Ascending aorta (tissue), 2 donors: ENCODE measurements at regions not wholly inside any gene's neighbourhood (a gene's known extent, or its start where the extent isn't known, plus 50 kb on each side); places are given as distances from the start of the nearest gene placed in this dataset.

Experiments
- DNase-seq, 2 donors: peaks; one replicate each; pipeline ENCODE4 v3.0.0-alpha.2; 2019; ENCODE audit warnings: low spot score in 2 of 2
- H3K27ac ChIP-seq, 2 donors: fragments of 200-600 bp; sonication (generic); one replicate each; pipeline ENCODE4 v1.5.1; 2016 to 2017; ENCODE audit warnings: mild to moderate bottlenecking in 1 of 2
- H3K27me3 ChIP-seq: fragments of 200-600 bp; sonication (generic); one replicate; pipeline ENCODE4 v1.5.1; 2017
- H3K36me3 ChIP-seq, 2 donors: fragments of 200-600 bp; sonication (generic); one replicate each; pipeline ENCODE4 v1.5.1; 2016
- H3K4me1 ChIP-seq, 2 donors: fragments of 200-600 bp; sonication (generic); one replicate each; pipeline ENCODE4 v1.5.1; 2016 to 2017; ENCODE audit warnings: mild to moderate bottlenecking in 1 of 2
- H3K4me3 ChIP-seq, 2 donors: fragments of 200-600 bp; sonication (generic); one replicate each; pipeline ENCODE4 v1.5.1; 2016 to 2017; ENCODE audit warnings: mild to moderate bottlenecking in 1 of 2
- H3K9me3 ChIP-seq, 2 donors: fragments of 200-600 bp; sonication (generic); one replicate each; pipeline ENCODE4 v1.5.1; 2016
- CTCF ChIP-seq, 3 experiments: fragments of 200-600 bp in 2 of 3; fragments of 450-650 bp in 1 of 3; sonication (generic) in 2 of 3; IDR thresholded peaks; one replicate each; pipeline ENCODE4 v1.5.1; 2016 to 2019; ENCODE audit warnings: antibody characterized with exemption in 3 of 3, mild to moderate bottlenecking in 1 of 3, moderate library complexity in 1 of 3
- intact Hi-C: fragments of 100-400 bp; cut with DNase I; formaldehyde crosslinking; loops from one replicate; pipeline ENCODE4 v1.15.1; 2023

DNA sequence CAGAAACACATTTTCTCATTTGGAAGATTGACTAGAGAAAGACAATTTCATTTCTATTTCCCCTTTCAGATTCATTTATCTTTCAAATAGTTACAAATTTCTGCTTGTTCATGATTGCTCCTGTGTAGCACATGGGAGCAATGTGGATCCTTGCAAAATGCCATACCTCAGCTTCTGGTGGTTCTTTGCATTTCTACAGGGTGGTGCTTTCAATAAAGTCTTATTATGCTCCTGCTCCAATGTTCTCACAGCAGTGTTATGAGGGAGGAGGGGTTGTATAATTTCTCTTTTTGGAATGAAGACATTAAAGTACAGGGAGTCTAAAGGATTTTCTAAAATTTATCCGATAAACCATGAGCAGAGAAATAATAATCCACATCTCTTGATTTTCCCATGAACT is 280.1 kb upstream of the ATP10A start:
- TF ChIP-seq CTCF (IDR thresholded peaks at IDR 0.05): no peak
- no peaks in the 10 kb centered on the region for H3K27me3 ChIP-seq
- H3K36me3 ChIP-seq: no peaks in the 10 kb centered on the region
- H3K4me1 ChIP-seq: no peaks in the 10 kb centered on the region
- no peaks in the 10 kb centered on the region for H3K9me3 ChIP-seq
- H3K4me3 ChIP-seq: no peak overlapping the region
- no peak for DNase-seq
- intact Hi-C loops: no loop called here
- H3K27ac ChIP-seq: no peak overlapping the region

- Histone ChIP-seq H3K4me1 (no peaks in the 10 kb centered on the region), H3K27me3 (no peaks in the 10 kb centered on the region), H3K27ac (no peak overlapping the region), H3K9me3 (no peaks in the 10 kb centered on the region), H3K36me3 (no peaks in the 10 kb centered on the region), H3K4me3 (no peak overlapping the region)
- TF ChIP-seq CTCF (IDR thresholded peaks at IDR 0.05): no peak
- no peak for DNase-seq
- intact Hi-C loops: no loop called here
These were observed 271.7 kb upstream of the ATP10A start for GRCh38 chr15:26134812-26135211.

- TF ChIP-seq CTCF (IDR thresholded peaks at IDR 0.05): no peak
- Histone ChIP-seq H3K9me3 (no peaks in the 10 kb centered on the region), H3K4me3 (no peak overlapping the region), H3K36me3 (no peaks in the 10 kb centered on the region), H3K27me3 (no peaks in the 10 kb centered on the region), H3K4me1 (no peaks in the 10 kb centered on the region), H3K27ac (no peak overlapping the region)
- DNase-seq: no peak
- intact Hi-C loops: no loop called here
These were observed 271.0 kb upstream of the ATP10A start for GRCh38 chr15:26134152-26134551.

DNA sequence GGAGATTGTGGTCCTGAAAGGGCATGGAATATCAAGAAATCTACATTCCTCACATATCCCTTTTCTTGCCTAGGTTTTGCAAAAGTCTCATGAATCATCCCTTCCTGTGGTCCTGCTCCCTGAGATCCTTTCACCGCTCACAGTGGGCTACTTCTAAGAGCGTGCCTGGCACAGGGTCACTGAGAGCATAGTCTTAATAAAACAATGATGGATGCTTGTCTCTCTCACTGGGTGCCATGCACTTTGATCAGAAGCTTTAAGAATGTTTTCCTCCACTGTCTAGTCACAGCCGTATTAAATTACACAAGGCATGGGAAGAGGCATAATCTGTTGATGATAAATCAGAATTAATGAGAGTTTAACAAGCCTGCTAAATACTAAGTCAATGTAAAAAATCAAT is 269.7 kb upstream of the ATP10A start:
- no peaks in the 10 kb centered on the region for H3K36me3 ChIP-seq
- H3K4me1 ChIP-seq: no peaks in the 10 kb centered on the region
- H3K27ac ChIP-seq: no peak overlapping the region
- no peak overlapping the region for H3K4me3 ChIP-seq
- DNase-seq: no peak
- intact Hi-C loops: no loop called here
- no peaks in the 10 kb centered on the region for H3K9me3 ChIP-seq
- no peak for TF ChIP-seq CTCF (IDR thresholded peaks at IDR 0.05)
- no peaks in the 10 kb centered on the region for H3K27me3 ChIP-seq

- no peaks in the 10 kb centered on the region for H3K4me1 ChIP-seq
- intact Hi-C loops: no loop called here
These were observed 266.7 kb upstream of the ATP10A start for GRCh38 chr15:26129852-26130251.

More at GRCh38 chr15:26129852-26130251, 266.7 kb upstream of the ATP10A start:
- Histone ChIP-seq H3K36me3 (no peaks in the 10 kb centered on the region), H3K27ac (no peak overlapping the region), H3K9me3 (no peaks in the 10 kb centered on the region), H3K27me3 (no peaks in the 10 kb centered on the region), H3K4me3 (no peak overlapping the region)
- TF ChIP-seq CTCF (IDR thresholded peaks at IDR 0.05): no peak
- no peak for DNase-seq
